Ishikawa (cell line): ENCODE measurements at regions not wholly inside any gene's neighbourhood (a gene's known extent, or its start where the extent isn't known, plus 50 kb on each side); places are given as distances from the start of the nearest gene placed in this dataset.

Experiments used
- CEBPB ChIP-seq: IDR thresholded peaks from 2 replicates; pipeline ENCODE4 v1.6.1; 2012
- EP300 ChIP-seq: IDR thresholded peaks from 2 replicates; pipeline ENCODE4 v1.6.1; 2012; ENCODE audit warnings: borderline replicate concordance
- FOXM1 ChIP-seq: IDR thresholded peaks from 2 replicates; pipeline ENCODE4 v1.6.1; 2012; ENCODE audit warnings: low read depth, borderline replicate concordance
- MAX ChIP-seq: IDR thresholded peaks from 2 replicates; pipeline ENCODE4 v1.6.1; 2012
- NFIC ChIP-seq: IDR thresholded peaks from 2 replicates; pipeline ENCODE4 v1.6.1; 2012
- TEAD4 ChIP-seq: IDR thresholded peaks from 2 replicates; pipeline ENCODE4 v1.6.1; 2012
- USF1 ChIP-seq: IDR thresholded peaks from 2 replicates; pipeline ENCODE4 v1.6.1; 2012
- YY1 ChIP-seq: IDR thresholded peaks from 2 replicates; pipeline ENCODE4 v1.6.1; 2012; ENCODE audit warnings: low read depth
- ZBTB7A ChIP-seq: IDR thresholded peaks from 2 replicates; pipeline ENCODE4 v1.6.1; 2012; ENCODE audit warnings: low read depth
- TF ChIP-seq, protein P1 (sequence below): IDR thresholded peaks from 2 replicates; pipeline ENCODE4 v1.6.1; 2012; ENCODE audit warnings: low read depth, mild to moderate bottlenecking

- TF ChIP-seq EP300 (no peak), NFIC (no peak), TEAD4 (no peak), USF1 (no peak), MAX (no peak), ZBTB7A (no peak), YY1 (no peak), CEBPB (no peak), FOXM1 (no peak)
- TF ChIP-seq, protein P1, sequence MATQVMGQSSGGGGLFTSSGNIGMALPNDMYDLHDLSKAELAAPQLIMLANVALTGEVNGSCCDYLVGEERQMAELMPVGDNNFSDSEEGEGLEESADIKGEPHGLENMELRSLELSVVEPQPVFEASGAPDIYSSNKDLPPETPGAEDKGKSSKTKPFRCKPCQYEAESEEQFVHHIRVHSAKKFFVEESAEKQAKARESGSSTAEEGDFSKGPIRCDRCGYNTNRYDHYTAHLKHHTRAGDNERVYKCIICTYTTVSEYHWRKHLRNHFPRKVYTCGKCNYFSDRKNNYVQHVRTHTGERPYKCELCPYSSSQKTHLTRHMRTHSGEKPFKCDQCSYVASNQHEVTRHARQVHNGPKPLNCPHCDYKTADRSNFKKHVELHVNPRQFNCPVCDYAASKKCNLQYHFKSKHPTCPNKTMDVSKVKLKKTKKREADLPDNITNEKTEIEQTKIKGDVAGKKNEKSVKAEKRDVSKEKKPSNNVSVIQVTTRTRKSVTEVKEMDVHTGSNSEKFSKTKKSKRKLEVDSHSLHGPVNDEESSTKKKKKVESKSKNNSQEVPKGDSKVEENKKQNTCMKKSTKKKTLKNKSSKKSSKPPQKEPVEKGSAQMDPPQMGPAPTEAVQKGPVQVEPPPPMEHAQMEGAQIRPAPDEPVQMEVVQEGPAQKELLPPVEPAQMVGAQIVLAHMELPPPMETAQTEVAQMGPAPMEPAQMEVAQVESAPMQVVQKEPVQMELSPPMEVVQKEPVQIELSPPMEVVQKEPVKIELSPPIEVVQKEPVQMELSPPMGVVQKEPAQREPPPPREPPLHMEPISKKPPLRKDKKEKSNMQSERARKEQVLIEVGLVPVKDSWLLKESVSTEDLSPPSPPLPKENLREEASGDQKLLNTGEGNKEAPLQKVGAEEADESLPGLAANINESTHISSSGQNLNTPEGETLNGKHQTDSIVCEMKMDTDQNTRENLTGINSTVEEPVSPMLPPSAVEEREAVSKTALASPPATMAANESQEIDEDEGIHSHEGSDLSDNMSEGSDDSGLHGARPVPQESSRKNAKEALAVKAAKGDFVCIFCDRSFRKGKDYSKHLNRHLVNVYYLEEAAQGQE, result no peak
Observed at GRCh38 chr7:67598469-67598868, 601.8 kb downstream of the TYW1 start.
